ENCODE measurements at regions not wholly inside any gene's neighbourhood (a gene's known extent, or its start where the extent isn't known, plus 50 kb on each side); places are given as distances from the start of the nearest gene placed in this dataset.

DNA sequence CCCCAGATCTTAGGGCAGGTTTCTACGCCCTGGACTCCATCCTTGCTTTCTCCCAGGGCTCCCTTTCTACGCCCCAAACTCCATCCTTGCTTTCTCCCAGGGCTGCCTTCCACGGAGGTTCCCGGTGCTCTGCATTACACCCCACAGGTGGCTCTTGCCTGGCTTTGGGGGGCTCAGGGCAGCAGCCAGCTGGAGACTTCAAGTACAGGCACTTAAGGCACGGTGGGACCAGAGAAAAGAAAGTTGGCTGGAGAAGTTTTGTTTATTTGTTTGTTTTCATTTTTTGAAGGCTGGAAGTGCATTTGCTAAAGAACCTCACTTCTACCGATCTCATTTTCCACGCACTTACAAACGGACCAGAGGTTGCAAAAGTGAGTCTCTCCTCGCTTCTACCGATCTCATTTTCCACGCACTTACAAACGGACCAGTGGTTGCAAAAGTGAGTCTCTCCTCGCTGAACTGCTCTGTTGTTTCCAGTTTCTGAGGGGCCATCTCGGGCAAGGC lies 103.8 kb upstream of the MED13L start:
- no peak overlapping the region for H3K4me3 Mint-ChIP-seq
- no peak for ATAC-seq
- peaks cover 0 to 6% of the 10 kb centered on the region in 2 donors for H3K4me1 Mint-ChIP-seq (ENCODE audit: low read depth in 2 of 2)
- no peak overlapping the region for H3K27ac Mint-ChIP-seq
- peaks cover 5 to 24% of the 10 kb centered on the region in 2 donors for H3K27me3 Mint-ChIP-seq
- no peaks in the 10 kb centered on the region for H3K36me3 Mint-ChIP-seq
- no peaks in the 10 kb centered on the region for H3K9me3 Mint-ChIP-seq
- no peak for DNase-seq (ENCODE audit: low spot score)

DNA sequence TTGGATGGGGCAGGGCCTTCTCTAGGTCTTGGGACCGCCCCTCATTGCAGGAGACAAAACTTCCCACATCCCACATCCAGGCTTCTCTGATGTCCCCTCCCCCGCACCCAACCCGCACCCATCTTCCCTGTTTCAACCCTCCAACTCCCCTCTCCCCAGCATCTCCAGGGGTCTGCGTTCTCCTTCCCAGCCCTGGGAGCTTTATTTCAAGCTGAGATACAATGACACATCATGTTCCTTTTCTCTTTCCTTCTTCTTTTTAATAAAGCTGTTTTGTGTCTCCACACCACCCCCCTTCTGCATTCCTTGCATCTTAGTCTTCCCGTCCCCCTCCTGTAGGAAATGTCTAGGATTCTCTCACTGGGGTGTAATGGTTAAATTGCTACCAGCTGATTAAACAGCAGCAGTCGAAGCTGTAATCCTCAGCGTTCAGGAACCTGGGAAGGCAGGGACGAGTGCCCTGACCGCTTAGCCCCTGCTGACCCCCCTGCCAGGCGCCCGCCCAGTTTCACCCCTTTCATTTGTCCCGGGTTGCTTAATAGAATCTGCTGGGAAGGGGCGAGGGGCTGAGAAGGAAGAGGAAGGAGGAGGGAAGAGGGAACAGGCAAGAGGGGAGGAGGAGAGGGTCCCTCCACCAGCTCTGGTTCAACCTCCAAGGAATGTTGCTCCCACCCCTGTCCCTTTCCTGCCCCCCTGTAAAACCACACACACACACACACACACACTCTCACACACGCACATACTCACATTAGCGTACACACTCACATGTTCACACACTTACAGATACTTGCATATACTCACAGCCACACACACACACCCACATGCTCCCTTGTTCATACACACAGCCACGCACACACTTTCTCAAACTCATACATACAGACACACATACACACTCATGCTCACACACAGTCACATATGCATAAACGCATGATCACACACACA lies 104.5 kb upstream of the MED13L start:
- DNase-seq (ENCODE audit: low spot score) (no peak), ATAC-seq (no peak)
- Mint-ChIP-seq H3K27ac (no peak overlapping the region), H3K36me3 (no peaks in the 10 kb centered on the region), H3K9me3 (no peaks in the 10 kb centered on the region), H3K4me1 (ENCODE audit: low read depth in 2 of 2) (no peaks in the 10 kb centered on the region), H3K4me3 (no peak overlapping the region), H3K27me3 (peaks cover 5 to 24% of the 10 kb centered on the region in 2 donors)

- Mint-ChIP-seq H3K27me3 (peaks cover 5 to 24% of the 10 kb centered on the region in 2 donors), H3K36me3 (no peaks in the 10 kb centered on the region), H3K27ac (no peak overlapping the region), H3K4me3 (no peak overlapping the region), H3K4me1 (ENCODE audit: low read depth in 2 of 2) (no peaks in the 10 kb centered on the region), H3K9me3 (no peaks in the 10 kb centered on the region)
- no peak for DNase-seq (ENCODE audit: low spot score)
- no peak for ATAC-seq
Measured at GRCh38 chr12:116382686-116383530, 105.4 kb upstream of the MED13L start.

DNA sequence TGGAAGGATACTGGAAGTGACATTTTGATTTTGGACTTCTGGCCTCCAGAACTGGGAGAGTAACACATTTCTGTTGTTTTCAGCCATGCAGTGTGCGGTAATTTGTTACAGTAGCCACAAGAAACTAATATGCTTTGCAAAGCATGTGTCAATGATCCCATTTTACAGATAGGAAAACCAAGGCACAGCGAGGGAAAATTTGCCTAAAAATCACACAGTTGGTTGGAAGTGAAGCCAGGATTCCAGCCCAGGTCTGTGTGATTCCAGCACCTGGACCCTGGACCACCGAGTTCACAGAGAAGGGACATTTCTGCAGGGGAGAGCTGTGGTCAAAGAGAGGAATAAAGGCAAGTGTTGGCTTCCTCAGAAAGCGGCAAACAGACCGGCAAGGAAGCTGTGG lies 106.7 kb upstream of the MED13L start:
- Mint-ChIP-seq H3K27ac (peak overlapping the region in 1 of 2 donors; percentile 28), H3K4me3 (no peak overlapping the region)

DNA sequence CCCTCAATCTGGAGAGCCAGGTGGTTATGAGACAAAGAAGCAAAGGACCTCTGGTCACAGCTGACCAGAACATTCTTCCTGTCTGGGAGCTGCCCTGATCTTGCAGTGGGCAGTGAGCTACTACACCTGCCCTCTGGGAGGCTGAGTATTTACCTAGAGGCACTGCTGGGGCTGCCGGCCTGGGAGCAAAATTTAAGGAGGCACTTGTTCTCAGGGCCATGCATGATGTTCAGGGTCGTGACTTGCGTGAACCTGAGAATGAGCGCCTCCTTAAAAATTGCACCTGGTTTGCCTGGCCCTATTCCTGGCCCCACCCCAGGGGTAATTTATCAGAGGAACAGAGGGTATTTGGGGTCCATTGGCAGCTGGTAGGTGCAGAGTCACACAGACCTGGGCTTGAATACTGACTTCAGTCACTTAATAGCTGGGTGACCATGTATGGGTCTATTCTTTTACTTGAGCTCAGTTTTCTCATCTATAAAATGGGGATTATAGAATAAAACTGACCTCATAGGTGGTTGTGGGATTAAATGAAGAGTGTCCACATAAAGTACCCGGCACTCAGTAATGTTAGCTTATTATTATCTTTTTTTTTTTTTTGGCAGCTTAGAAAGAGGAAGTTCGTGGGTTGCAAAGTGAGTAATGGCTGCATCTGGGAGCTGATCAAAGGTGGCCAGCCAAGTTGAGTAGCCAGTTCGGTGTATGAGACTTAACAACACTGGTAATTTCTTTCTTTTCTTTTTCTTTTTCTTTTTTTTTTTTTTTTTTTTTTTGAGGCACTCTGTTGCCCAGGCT lies 107.4 kb upstream of the MED13L start:
- ATAC-seq (no peak), DNase-seq (ENCODE audit: low spot score) (no peak)
- Mint-ChIP-seq H3K27me3 (peaks cover 8 to 26% of the 10 kb centered on the region in 2 donors), H3K9me3 (no peaks in the 10 kb centered on the region), H3K4me3 (no peak overlapping the region), H3K27ac (no peak overlapping the region), H3K4me1 (ENCODE audit: low read depth in 2 of 2) (no peaks in the 10 kb centered on the region), H3K36me3 (no peaks in the 10 kb centered on the region)

More for the DNA sequence above, 106.7 kb upstream of the MED13L start:
- Mint-ChIP-seq H3K4me1 (ENCODE audit: low read depth in 2 of 2) (no peaks in the 10 kb centered on the region), H3K27me3 (peaks cover 7 to 27% of the 10 kb centered on the region in 2 donors), H3K36me3 (no peaks in the 10 kb centered on the region), H3K9me3 (no peaks in the 10 kb centered on the region)
- ATAC-seq (no peak), DNase-seq (ENCODE audit: low spot score) (no peak)

DNA sequence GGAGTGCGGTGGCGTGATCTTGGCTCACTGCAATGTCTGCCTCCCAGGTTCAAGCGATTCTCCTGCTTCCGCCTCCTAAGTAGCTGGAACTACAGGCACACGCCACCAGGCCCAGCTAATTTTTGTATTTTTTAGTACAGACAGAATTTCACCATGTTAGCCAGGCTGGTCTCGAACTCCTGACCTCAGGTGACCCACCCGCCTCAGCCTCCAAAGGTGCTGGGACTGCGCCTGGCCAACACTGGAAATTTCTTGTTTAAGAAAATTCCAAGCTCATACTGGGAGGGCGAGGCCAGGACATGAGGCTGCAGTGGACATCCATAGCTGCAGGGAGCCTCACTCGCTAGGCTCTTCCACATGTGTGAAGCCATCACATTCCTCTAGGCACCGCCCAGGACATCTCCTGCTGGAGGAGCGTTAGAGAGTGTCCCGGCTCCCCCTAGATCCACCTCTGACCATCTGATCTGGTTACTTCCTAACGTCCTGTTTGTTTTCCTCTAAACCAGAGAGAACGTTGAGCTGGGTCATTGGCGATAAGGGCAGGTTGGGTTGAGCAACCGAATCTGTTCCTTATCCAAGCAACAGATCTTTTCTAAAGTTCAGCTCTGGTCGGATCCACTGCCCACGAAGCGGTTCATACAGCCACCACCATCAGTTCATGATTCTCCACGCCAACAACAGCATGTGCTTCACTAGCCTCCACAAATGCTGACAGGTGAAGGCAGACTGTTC lies 108.2 kb upstream of the MED13L start:
- DNase-seq (ENCODE audit: low spot score) (no peak), ATAC-seq (no peak)
- Mint-ChIP-seq H3K36me3 (no peaks in the 10 kb centered on the region), H3K4me1 (ENCODE audit: low read depth in 2 of 2) (no peaks in the 10 kb centered on the region), H3K27ac (no peak overlapping the region), H3K27me3 (peaks cover 8 to 19% of the 10 kb centered on the region in 2 donors), H3K4me3 (no peak overlapping the region), H3K9me3 (no peaks in the 10 kb centered on the region)

GRCh38 chr12:116389326-116389725 lies 111.8 kb upstream of the MED13L start:
- Mint-ChIP-seq H3K27ac (no peak overlapping the region), H3K9me3 (no peaks in the 10 kb centered on the region)
- DNase-seq (ENCODE audit: low spot score), result no peak

GRCh38 chr12:116389990-116390389 lies 112.5 kb upstream of the MED13L start:
- Mint-ChIP-seq H3K36me3 (no peaks in the 10 kb centered on the region), H3K4me1 (ENCODE audit: low read depth in 2 of 2) (peaks cover 0 to 5% of the 10 kb centered on the region in 2 donors), H3K4me3 (no peak overlapping the region), H3K27me3 (peaks cover 5 to 6% of the 10 kb centered on the region in 2 donors), H3K9me3 (no peaks in the 10 kb centered on the region), H3K27ac (no peak overlapping the region)
- DNase-seq (ENCODE audit: low spot score) (no peak), ATAC-seq (no peak)

More at GRCh38 chr12:116389326-116389725, 111.8 kb upstream of the MED13L start:
- Mint-ChIP-seq H3K27me3 (peaks cover 5 to 6% of the 10 kb centered on the region in 2 donors), H3K4me1 (ENCODE audit: low read depth in 2 of 2) (peaks cover 0 to 4% of the 10 kb centered on the region in 2 donors), H3K4me3 (no peak overlapping the region), H3K36me3 (no peaks in the 10 kb centered on the region)
- ATAC-seq, result peak in 1 of 2 donors; percentile 41

GRCh38 chr12:116390401-116391335 lies 113.2 kb upstream of the MED13L start:
- Mint-ChIP-seq H3K27me3 (peaks cover 5 to 6% of the 10 kb centered on the region in 2 donors), H3K9me3 (no peaks in the 10 kb centered on the region), H3K4me3 (no peak overlapping the region), H3K27ac (no peak overlapping the region), H3K36me3 (no peaks in the 10 kb centered on the region), H3K4me1 (ENCODE audit: low read depth in 2 of 2) (peaks cover 0 to 5% of the 10 kb centered on the region in 2 donors)
- DNase-seq (ENCODE audit: low spot score) (no peak), ATAC-seq (no peak)

DNA sequence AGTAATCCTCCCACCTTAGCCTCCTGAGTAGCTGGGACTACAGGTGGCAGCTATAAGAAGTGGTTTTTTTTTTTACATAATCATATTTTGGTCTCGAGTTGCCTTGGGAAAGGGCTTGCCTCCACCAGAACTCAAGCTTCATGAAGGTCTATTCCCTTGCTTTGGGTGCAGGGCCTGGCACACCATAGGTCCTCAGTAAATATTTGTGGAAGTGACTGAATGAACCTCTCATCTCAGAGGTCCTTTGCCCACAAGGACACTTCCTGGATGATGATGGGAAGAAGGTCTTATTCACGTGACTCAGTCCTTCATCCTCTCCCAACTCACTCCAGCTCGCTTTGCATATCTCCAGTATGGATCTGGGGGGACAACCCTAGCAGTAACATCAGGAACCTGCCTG lies 114.0 kb upstream of the MED13L start:
- DNase-seq (ENCODE audit: low spot score) (no peak), ATAC-seq (no peak)
- Mint-ChIP-seq H3K4me1 (ENCODE audit: low read depth in 2 of 2) (peaks cover 0 to 5% of the 10 kb centered on the region in 2 donors), H3K9me3 (no peaks in the 10 kb centered on the region), H3K27ac (no peak overlapping the region), H3K4me3 (no peak overlapping the region), H3K36me3 (no peaks in the 10 kb centered on the region), H3K27me3 (peaks cover 5 to 6% of the 10 kb centered on the region in 2 donors)

DNA sequence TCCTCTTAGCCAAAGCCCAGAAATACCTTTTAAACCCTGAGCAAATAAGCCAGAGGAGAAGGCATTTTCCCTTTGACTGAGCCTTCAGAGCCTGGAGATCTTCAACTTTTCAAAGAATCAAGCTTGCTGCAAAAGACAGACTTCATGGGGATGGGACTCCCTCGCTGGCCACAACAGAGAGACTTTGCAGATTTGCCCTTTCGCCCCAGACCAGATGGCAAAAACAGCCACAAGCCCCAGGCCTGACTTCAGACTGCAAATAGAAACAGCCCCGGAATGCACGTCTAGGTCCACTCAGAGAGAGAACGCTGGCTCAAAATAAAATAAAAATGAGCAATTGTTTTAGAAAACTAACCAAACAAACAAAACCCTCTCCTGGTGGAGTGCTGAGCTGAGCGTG lies 114.6 kb upstream of the MED13L start:
- Mint-ChIP-seq H3K4me1 (ENCODE audit: low read depth in 2 of 2) (peaks cover 0 to 5% of the 10 kb centered on the region in 2 donors), H3K9me3 (no peaks in the 10 kb centered on the region), H3K4me3 (no peak overlapping the region), H3K27me3 (peaks cover 5 to 6% of the 10 kb centered on the region in 2 donors), H3K27ac (no peak overlapping the region), H3K36me3 (no peaks in the 10 kb centered on the region)
- DNase-seq (ENCODE audit: low spot score), result no peak
- ATAC-seq, result no peak

GRCh38 chr12:116393255-116393654 lies 115.8 kb upstream of the MED13L start:
- H3K27ac Mint-ChIP-seq, result peak overlapping the region in 1 of 2 donors; percentile 16
- DNase-seq (ENCODE audit: low spot score), result no peak
- ATAC-seq, result no peak
- peaks cover 9 to 14% of the 10 kb centered on the region in 2 donors for H3K27me3 Mint-ChIP-seq
- no peak overlapping the region for H3K4me3 Mint-ChIP-seq
- peaks cover 0 to 5% of the 10 kb centered on the region in 2 donors for H3K4me1 Mint-ChIP-seq (ENCODE audit: low read depth in 2 of 2)
- no peaks in the 10 kb centered on the region for H3K9me3 Mint-ChIP-seq
- H3K36me3 Mint-ChIP-seq, result peaks cover 5% of the 10 kb centered on the region
